Lower leg skin (tissue), 4 donors: ENCODE measurements at regions not wholly inside any gene's neighbourhood (a gene's known extent, or its start where the extent isn't known, plus 50 kb on each side); places are given as distances from the start of the nearest gene placed in this dataset.

ENCODE experiments used
- DNase-seq, 2 donors: peaks; one replicate each; pipeline ENCODE4 v3.0.0-alpha.2; 2019; ENCODE audit warnings: low spot score in 2 of 2
- H3K4me3 ChIP-seq: fragments of 200-600 bp; sonication (generic); 2 replicates; pipeline ENCODE4 v1.5.1; 2017; ENCODE audit warnings: mild to moderate bottlenecking, low read depth; ENCODE audit not compliant: poor library complexity, severe bottlenecking
- CTCF ChIP-seq, 3 donors: fragments of 450-650 bp; IDR thresholded peaks; one replicate each; pipeline ENCODE4 v1.5.1; 2016; ENCODE audit warnings: antibody characterized with exemption in 3 of 3, mild to moderate bottlenecking in 3 of 3, moderate library complexity in 2 of 3
- POLR2A ChIP-seq, 2 donors: fragments of 450-650 bp; IDR thresholded peaks; one replicate each; pipeline ENCODE4 v1.6.1; 2016 to 2017; ENCODE audit warnings: antibody characterized with exemption in 2 of 2, mild to moderate bottlenecking in 1 of 2, moderate library complexity in 1 of 2
- WGBS, 2 donors: methylation state at CpG; one replicate each; pipeline ENCODE4 v1.1.5; 2018; 5-methylcytosine and 5-hydroxymethylcytosine counted together
- intact Hi-C: fragments of 100-400 bp; cut with DNase I; formaldehyde crosslinking; loops from one replicate; pipeline ENCODE4 v1.15.0; 2023; ENCODE audit warnings: low total_unique reads

- intact Hi-C loops, result no loop called here
- TF ChIP-seq POLR2A (IDR thresholded peaks at IDR 0.05), result no peak
- no peak for TF ChIP-seq CTCF (IDR thresholded peaks at IDR 0.05)
- H3K4me3 ChIP-seq, result no peak overlapping the region
- no peak for DNase-seq
Measured at GRCh38 chr1:195766709-195767108, 841.5 kb downstream of the KCNT2 start.

GRCh38 chr1:195765099-195765498, 843.1 kb downstream of the KCNT2 start:
- TF ChIP-seq POLR2A (IDR thresholded peaks at IDR 0.05), result no peak
- TF ChIP-seq CTCF (IDR thresholded peaks at IDR 0.05), result no peak
- intact Hi-C loops, result no loop called here
- H3K4me3 ChIP-seq, result no peak overlapping the region
- 96 to 97% methylated on average over 1 of the region's 1 CpG for WGBS, 2 donors
- DNase-seq, result no peak

GRCh38 chr1:195763907-195764374, 844.3 kb downstream of the KCNT2 start:
- WGBS, 2 donors, result 60 to 70% methylated on average over 4 of the region's 4 CpGs
- H3K4me3 ChIP-seq, result no peak overlapping the region
- TF ChIP-seq POLR2A (IDR thresholded peaks at IDR 0.05), result no peak
- no peak for TF ChIP-seq CTCF (IDR thresholded peaks at IDR 0.05)
- no peak for DNase-seq
- intact Hi-C loops, result no loop called here

GRCh38 chr1:195763146-195763906, 844.9 kb downstream of the KCNT2 start:
- DNase-seq, result no peak

GRCh38 chr1:195761104-195761503, 847.1 kb downstream of the KCNT2 start:
- H3K4me3 ChIP-seq, result no peak overlapping the region
- TF ChIP-seq CTCF (IDR thresholded peaks at IDR 0.05), result no peak
- intact Hi-C loops, result no loop called here
- no peak for DNase-seq

More at GRCh38 chr1:195763146-195763906, 844.9 kb downstream of the KCNT2 start:
- intact Hi-C loops, result no loop called here
- no peak overlapping the region for H3K4me3 ChIP-seq
- TF ChIP-seq CTCF (IDR thresholded peaks at IDR 0.05), result no peak
- no peak for TF ChIP-seq POLR2A (IDR thresholded peaks at IDR 0.05)
- 85 to 86% methylated on average over 16 to 21 of the region's 22 CpGs for WGBS, 2 donors

- DNase-seq, result no peak
- H3K4me3 ChIP-seq, result no peak overlapping the region
- no peak for TF ChIP-seq CTCF (IDR thresholded peaks at IDR 0.05)
- no peak for TF ChIP-seq POLR2A (IDR thresholded peaks at IDR 0.05)
- intact Hi-C loops, result no loop called here
Measured at GRCh38 chr1:195756109-195756508, 852.1 kb downstream of the KCNT2 start.
